ENCODE measurements at regions not wholly inside any gene's neighbourhood (a gene's known extent, or its start where the extent isn't known, plus 50 kb on each side); places are given as distances from the start of the nearest gene placed in this dataset.

DNA sequence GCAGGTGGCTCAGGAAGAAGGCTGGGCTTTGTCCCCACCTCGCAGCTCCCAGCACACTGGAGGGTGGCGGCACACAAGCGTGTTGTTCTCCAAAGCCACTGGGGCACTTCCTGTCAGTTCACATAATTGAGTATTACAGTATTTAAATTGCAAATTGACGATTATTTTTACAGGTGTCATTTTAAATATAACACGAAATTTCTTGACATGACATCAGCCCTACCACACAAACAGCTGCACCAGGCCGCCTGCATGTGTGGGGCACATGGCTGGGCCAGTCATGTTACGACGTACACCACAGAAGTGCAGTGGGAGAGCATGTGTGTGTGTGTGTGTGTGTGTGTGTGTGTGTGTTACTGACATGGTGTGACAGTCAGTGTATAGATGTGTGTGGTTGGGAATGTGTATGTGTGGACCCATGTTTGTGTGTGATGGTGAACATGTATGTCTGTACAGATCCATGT lies 155.6 kb downstream of the TTC32 start:
- H3K27ac ChIP-seq: no peak overlapping the region
- no peaks in the 10 kb centered on the region for H3K36me3 ChIP-seq
- no peak for TF ChIP-seq POLR2A (IDR thresholded peaks at IDR 0.05)
- TF ChIP-seq, protein P1, sequence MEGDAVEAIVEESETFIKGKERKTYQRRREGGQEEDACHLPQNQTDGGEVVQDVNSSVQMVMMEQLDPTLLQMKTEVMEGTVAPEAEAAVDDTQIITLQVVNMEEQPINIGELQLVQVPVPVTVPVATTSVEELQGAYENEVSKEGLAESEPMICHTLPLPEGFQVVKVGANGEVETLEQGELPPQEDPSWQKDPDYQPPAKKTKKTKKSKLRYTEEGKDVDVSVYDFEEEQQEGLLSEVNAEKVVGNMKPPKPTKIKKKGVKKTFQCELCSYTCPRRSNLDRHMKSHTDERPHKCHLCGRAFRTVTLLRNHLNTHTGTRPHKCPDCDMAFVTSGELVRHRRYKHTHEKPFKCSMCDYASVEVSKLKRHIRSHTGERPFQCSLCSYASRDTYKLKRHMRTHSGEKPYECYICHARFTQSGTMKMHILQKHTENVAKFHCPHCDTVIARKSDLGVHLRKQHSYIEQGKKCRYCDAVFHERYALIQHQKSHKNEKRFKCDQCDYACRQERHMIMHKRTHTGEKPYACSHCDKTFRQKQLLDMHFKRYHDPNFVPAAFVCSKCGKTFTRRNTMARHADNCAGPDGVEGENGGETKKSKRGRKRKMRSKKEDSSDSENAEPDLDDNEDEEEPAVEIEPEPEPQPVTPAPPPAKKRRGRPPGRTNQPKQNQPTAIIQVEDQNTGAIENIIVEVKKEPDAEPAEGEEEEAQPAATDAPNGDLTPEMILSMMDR (IDR thresholded peaks at IDR 0.05): no peak
- TF ChIP-seq EP300 (IDR thresholded peaks at IDR 0.05): no peak
- H3K4me3 ChIP-seq: no peak overlapping the region
- H3K9me3 ChIP-seq: no peaks in the 10 kb centered on the region
- peaks cover 0 to 1% (median 0%) of the 10 kb centered on the region in 4 donors for H3K4me1 ChIP-seq
- no peaks in the 10 kb centered on the region for H3K27me3 ChIP-seq
- WGBS, 2 donors: 88 to 91% methylated on average over 8 of the region's 8 CpGs
- DNase-seq (ENCODE audit: low spot score in 2 of 2): no peak

- DNase-seq (ENCODE audit: low spot score in 2 of 2): no peak
- TF ChIP-seq POLR2A (IDR thresholded peaks at IDR 0.05) (no peak), EP300 (IDR thresholded peaks at IDR 0.05) (no peak)
- 85 to 89% methylated on average over 17 of the region's 17 CpGs for WGBS, 2 donors
- no peaks in the 10 kb centered on the region for H3K4me1 ChIP-seq
- no peaks in the 10 kb centered on the region for H3K27me3 ChIP-seq
- no peak overlapping the region for H3K27ac ChIP-seq
- H3K36me3 ChIP-seq: no peaks in the 10 kb centered on the region
- no peak overlapping the region for H3K4me3 ChIP-seq
- H3K9me3 ChIP-seq: no peaks in the 10 kb centered on the region
Measured at GRCh38 chr2:19745318-19746136, 156.3 kb downstream of the TTC32 start.

GRCh38 chr2:19744456-19745199 lies 157.2 kb downstream of the TTC32 start:
- no peaks in the 10 kb centered on the region for H3K27me3 ChIP-seq
- DNase-seq (ENCODE audit: low spot score in 2 of 2): no peak
- TF ChIP-seq, protein P1 (IDR thresholded peaks at IDR 0.05): no peak
- TF ChIP-seq EP300 (IDR thresholded peaks at IDR 0.05) (no peak), POLR2A (IDR thresholded peaks at IDR 0.05) (no peak)

GRCh38 chr2:19743641-19744040 lies 158.1 kb downstream of the TTC32 start:
- Histone ChIP-seq H3K27me3 (no peaks in the 10 kb centered on the region), H3K27ac (no peak overlapping the region), H3K36me3 (no peaks in the 10 kb centered on the region), H3K9me3 (no peaks in the 10 kb centered on the region), H3K4me1 (no peaks in the 10 kb centered on the region), H3K4me3 (no peak overlapping the region)
- TF ChIP-seq, protein P1 (IDR thresholded peaks at IDR 0.05): no peak
- TF ChIP-seq POLR2A (IDR thresholded peaks at IDR 0.05) (no peak), EP300 (IDR thresholded peaks at IDR 0.05) (no peak)
- 94 to 96% methylated on average over 5 of the region's 5 CpGs for WGBS, 2 donors
- no peak for DNase-seq (ENCODE audit: low spot score in 2 of 2)

More at GRCh38 chr2:19744456-19745199, 157.2 kb downstream of the TTC32 start:
- Histone ChIP-seq H3K4me3 (no peak overlapping the region), H3K27ac (no peak overlapping the region), H3K4me1 (no peaks in the 10 kb centered on the region), H3K36me3 (no peaks in the 10 kb centered on the region), H3K9me3 (no peaks in the 10 kb centered on the region)
- 94 to 95% methylated on average over 8 of the region's 8 CpGs for WGBS, 2 donors

DNA sequence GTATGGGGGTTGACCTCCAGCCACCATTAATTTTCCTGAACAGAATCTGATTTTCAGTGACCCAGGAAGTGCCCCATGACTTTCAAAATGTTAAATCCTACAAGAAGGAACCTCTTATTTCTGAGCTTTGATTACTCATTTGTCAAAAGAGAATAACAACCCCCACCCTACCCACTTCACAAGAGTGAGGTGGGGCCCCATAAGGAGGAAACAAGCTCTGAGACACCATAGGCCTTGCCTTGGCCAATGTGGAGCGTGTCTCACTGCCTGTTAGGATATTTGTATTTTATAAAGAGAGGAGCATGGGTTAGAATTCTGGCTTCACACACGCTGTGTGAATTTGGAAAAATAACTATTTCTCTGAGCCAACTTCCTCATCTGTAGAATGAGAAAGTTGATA lies 158.9 kb downstream of the TTC32 start:
- TF ChIP-seq EP300 (IDR thresholded peaks at IDR 0.05) (no peak), POLR2A (IDR thresholded peaks at IDR 0.05) (no peak)
- TF ChIP-seq, protein P1 (IDR thresholded peaks at IDR 0.05): no peak
- 67 to 73% methylated on average over 2 of the region's 2 CpGs for WGBS, 2 donors
- H3K4me1 ChIP-seq: peaks cover 0 to 5% (median 0%) of the 10 kb centered on the region in 4 donors
- no peaks in the 10 kb centered on the region for H3K27me3 ChIP-seq
- no peak overlapping the region for H3K4me3 ChIP-seq
- no peak overlapping the region for H3K27ac ChIP-seq
- no peaks in the 10 kb centered on the region for H3K9me3 ChIP-seq
- H3K36me3 ChIP-seq: no peaks in the 10 kb centered on the region
- DNase-seq (ENCODE audit: low spot score in 2 of 2): no peak
